ENCODE measurements at regions not wholly inside any gene's neighbourhood (a gene's known extent, or its start where the extent isn't known, plus 50 kb on each side); places are given as distances from the start of the nearest gene placed in this dataset.
A peak's percentile ranks its signal among the peaks of the same experiment; 100 is the strongest.

GRCh38 chr16:85486256-85486915 is 126.7 kb upstream of the GSE1 start:
- DNase-seq, result peak; percentile 47

GRCh38 chr16:85488414-85488813 is 124.7 kb upstream of the GSE1 start:
- DNase-seq, result no peak

GRCh38 chr16:85490407-85491057 is 122.6 kb upstream of the GSE1 start:
- no peak for DNase-seq

- no peak for DNase-seq
Observed at GRCh38 chr16:85491058-85491771, 121.9 kb upstream of the GSE1 start.

GRCh38 chr16:85491798-85492294 is 121.3 kb upstream of the GSE1 start:
- no peak for DNase-seq

- no peak for DNase-seq
Observed at GRCh38 chr16:85492295-85492864, 120.7 kb upstream of the GSE1 start.

- DNase-seq, result no peak
Observed at GRCh38 chr16:85494315-85494714, 118.8 kb upstream of the GSE1 start.

GRCh38 chr16:85495259-85495658 is 117.9 kb upstream of the GSE1 start:
- DNase-seq, result no peak

GRCh38 chr16:85495823-85496538 is 117.1 kb upstream of the GSE1 start:
- no peak for DNase-seq

- no peak for DNase-seq
Observed at GRCh38 chr16:85497622-85498314, 115.4 kb upstream of the GSE1 start.

- peak; percentile 35 for DNase-seq
Observed at GRCh38 chr16:85498607-85499006, 114.5 kb upstream of the GSE1 start.

- DNase-seq, result no peak
Observed at GRCh38 chr16:85500220-85500619, 112.9 kb upstream of the GSE1 start.

- DNase-seq, result no peak
Observed at GRCh38 chr16:85501900-85502299, 111.2 kb upstream of the GSE1 start.

GRCh38 chr16:85502357-85502756 is 110.8 kb upstream of the GSE1 start:
- DNase-seq, result peak; percentile 52

GRCh38 chr16:85503679-85504231 is 109.4 kb upstream of the GSE1 start:
- DNase-seq, result peak; percentile 28

GRCh38 chr16:85504242-85504641 is 108.9 kb upstream of the GSE1 start:
- no peak for DNase-seq

GRCh38 chr16:85505794-85506634 is 107.1 kb upstream of the GSE1 start:
- DNase-seq, result no peak

GRCh38 chr16:85506635-85506911 is 106.5 kb upstream of the GSE1 start:
- DNase-seq, result no peak

- DNase-seq, result no peak
Observed at GRCh38 chr16:85507342-85507741, 105.8 kb upstream of the GSE1 start.

GRCh38 chr16:85508388-85508787 is 104.7 kb upstream of the GSE1 start:
- DNase-seq, result no peak

- DNase-seq, result no peak
Observed at GRCh38 chr16:85508993-85509392, 104.1 kb upstream of the GSE1 start.

Measured in NCI-H1092 (cell line).